HepG2 (cell line): ENCODE measurements at regions not wholly inside any gene's neighbourhood (a gene's known extent, or its start where the extent isn't known, plus 50 kb on each side); places are given as distances from the start of the nearest gene placed in this dataset.

ENCODE experiments used
- ATAC-seq: fragments of 200-7000 bp; cut with Tn5 transposase; 3 replicates; pipeline ENCODE4 v1.9.1; 2020; ENCODE audit warnings: mild to moderate bottlenecking, moderate library complexity
- BruUV-seq: library from RNA; stranded (reverse); fragments of 400-500 nt; replicated peaks from 2 replicates; lab custom pipeline; 2021; lab: Mats Ljungman, UMichigan
- CTCF ChIA-PET: fragments of 300-600 bp; formaldehyde crosslinking; extraction: SDS; loops from one replicate; lab custom pipeline; 2021; ENCODE audit warnings: low total read pairs, inconsistent platforms, low intra/inter-chr PET ratio; lab: Yijun Ruan, JAX
- POLR2A ChIA-PET: fragments of 350-600 bp; sonication (Branson Sonifier 250); formaldehyde crosslinking; loops from one replicate; lab custom pipeline; 2020; ENCODE audit warnings: antibody characterized with exemption, inconsistent platforms; lab: Yijun Ruan, JAX
- DNase-seq: peaks from one replicate; pipeline ENCODE4 v3.0.0-alpha.2; 2015; ENCODE audit warnings: low spot score
- FAIRE-seq: peaks from 3 replicates; lab custom pipeline; 2011; peaks lifted over from hg19 to GRCh38; lab: Jason Lieb, UNC
- H2AFZ ChIP-seq: one replicate; pipeline ENCODE4 v1.6.1; 2011; ENCODE audit warnings: low read length, inconsistent platforms
- H3K27ac ChIP-seq: fragments of 300-600 bp; 3 replicates; pipeline ENCODE4 v1.8.0; 2011; ENCODE audit warnings: mixed run types, mild to moderate bottlenecking, mixed read lengths, low read length, inconsistent platforms; ENCODE audit not compliant: insufficient read depth; ENCODE audit errors: extremely low read length
- H3K27me3 ChIP-seq, 2 experiments: fragments of 200-600 bp in 1 of 2; 2 replicates in 1 of 2; 3 replicates in 1 of 2; pipeline versions ENCODE4 v1.6.0 to v1.8.0; 2011; ENCODE audit warnings: low read length in 2 of 2, mild to moderate bottlenecking in 2 of 2, moderate library complexity in 2 of 2, inconsistent platforms in 1 of 2; ENCODE audit not compliant: insufficient read depth in 2 of 2, control insufficient read depth in 1 of 2
- H3K36me3 ChIP-seq, 2 experiments: fragments of 200-600 bp in 1 of 2; replicated peaks in 1 of 2; 2 replicates in 1 of 2; 3 replicates in 1 of 2; pipeline versions ENCODE4 v1.5.1 to v1.8.0; 2011; ENCODE audit warnings: low read length in 2 of 2, inconsistent platforms in 1 of 2; ENCODE audit not compliant: insufficient read depth in 2 of 2, control insufficient read depth in 1 of 2
- H3K4me1 ChIP-seq: 2 replicates; pipeline ENCODE4 v1.5.1; 2012; ENCODE audit warnings: low read length, inconsistent platforms; ENCODE audit not compliant: insufficient read depth
- H3K4me2 ChIP-seq: 2 replicates; pipeline ENCODE4 v1.6.0; 2011; ENCODE audit warnings: low read depth, low read length, inconsistent platforms
- H3K4me3 ChIP-seq, 3 experiments: fragments of 200-600 bp in 1 of 3; sonication (generic), shearing (Covaris generic) in 1 of 3; replicated peaks in 1 of 3; 2 replicates each; pipeline ENCODE4 v1.5.1; 2011 to 2016; ENCODE audit warnings: low read length in 3 of 3, inconsistent platforms in 2 of 3, low read depth in 2 of 3, mild to moderate bottlenecking in 2 of 3, control low read depth in 1 of 3, mixed read lengths in 1 of 3; ENCODE audit not compliant: insufficient read depth in 1 of 3
- H3K79me2 ChIP-seq: one replicate; pipeline ENCODE4 v1.6.1; 2011; ENCODE audit warnings: low read length, inconsistent platforms; ENCODE audit not compliant: insufficient read depth
- H3K9ac ChIP-seq: 2 replicates; pipeline ENCODE4 v1.6.0; 2011; ENCODE audit warnings: mild to moderate bottlenecking, low read depth, low read length, inconsistent platforms; ENCODE audit not compliant: insufficient read depth
- H3K9me3 ChIP-seq: 2 replicates; pipeline ENCODE4 v1.5.1; 2012; ENCODE audit warnings: mild to moderate bottlenecking, low read length
- H4K20me1 ChIP-seq: 2 replicates; pipeline ENCODE4 v1.6.0; 2011; ENCODE audit warnings: inconsistent platforms, mild to moderate bottlenecking, low read length, moderate library complexity; ENCODE audit not compliant: insufficient read depth
- FOSL2 ChIP-seq: sonication (generic); formaldehyde crosslinking; IDR thresholded peaks from 2 replicates; pipeline ENCODE4 v1.4.0; 2020; ENCODE audit warnings: missing genetic modification reagents
- GATAD1 ChIP-seq: IDR thresholded peaks from 2 replicates; pipeline ENCODE4 v1.6.1; 2016; ENCODE audit warnings: missing genetic modification reagents, missing compliant biosample characterization
- KAT7 ChIP-seq: IDR thresholded peaks from 2 replicates; pipeline ENCODE4 v1.6.1; 2018; ENCODE audit warnings: borderline replicate concordance, missing compliant biosample characterization
- MYC ChIP-seq: sonication (generic); formaldehyde crosslinking; IDR thresholded peaks from 2 replicates; pipeline ENCODE4 v1.9.0; 2021; ENCODE audit warnings: missing genetic modification reagents, borderline replicate concordance
- PAX8 ChIP-seq: sonication (generic); formaldehyde crosslinking; IDR thresholded peaks from 2 replicates; pipeline ENCODE4 v1.8.0; 2022; ENCODE audit warnings: mild to moderate bottlenecking, missing genetic modification reagents, borderline replicate concordance
- SYNCRIP ChIP-seq: fragments of 200-400 bp; formaldehyde crosslinking; IDR thresholded peaks from 2 replicates; pipeline ENCODE4 v1.6.1; 2018; ENCODE audit warnings: mild to moderate bottlenecking, low read depth, low read length; ENCODE audit not compliant: insufficient read depth
- ZNF275 ChIP-seq: sonication (generic); formaldehyde crosslinking; IDR thresholded peaks from 2 replicates; pipeline ENCODE4 v1.8.0; 2022; ENCODE audit warnings: missing genetic modification reagents, mild to moderate bottlenecking, inconsistent platforms, borderline replicate concordance
- ZNF281 ChIP-seq: sonication (generic); formaldehyde crosslinking; IDR thresholded peaks from 2 replicates; pipeline ENCODE4 v1.4.0; 2020; ENCODE audit warnings: missing genetic modification reagents, borderline replicate concordance
- ZNF574 ChIP-seq: sonication (generic); formaldehyde crosslinking; IDR thresholded peaks from 2 replicates; pipeline ENCODE4 v1.4.0; 2020; ENCODE audit warnings: missing genetic modification reagents
- WGBS: methylation state at CpG from one replicate; pipeline ENCODE4 v1.1.6; 2017; ENCODE audit warnings: low lambda C conversion rate; 5-methylcytosine and 5-hydroxymethylcytosine counted together
- in situ Hi-C: cut with HindIII; loops from 2 replicates; pipeline ENCODE4 v1.10.0; 2017; ENCODE audit warnings: low pct_unique_long_range_greater_than_20kb; ENCODE audit not compliant: extremely low pct_ligation_motif_present
- intact Hi-C: fragments of 100-400 bp; cut with micrococcal nuclease; formaldehyde crosslinking; loops from one replicate; pipeline ENCODE4 v1.10.0; 2022; ENCODE audit not compliant: unreplicated experiment
- TF ChIP-seq, protein P1 (sequence below): sonication (generic); formaldehyde crosslinking; conservative IDR thresholded peaks from 2 replicates; pipeline ENCODE4 v1.8.1; 2023; ENCODE audit warnings: missing genetic modification reagents

DNA sequence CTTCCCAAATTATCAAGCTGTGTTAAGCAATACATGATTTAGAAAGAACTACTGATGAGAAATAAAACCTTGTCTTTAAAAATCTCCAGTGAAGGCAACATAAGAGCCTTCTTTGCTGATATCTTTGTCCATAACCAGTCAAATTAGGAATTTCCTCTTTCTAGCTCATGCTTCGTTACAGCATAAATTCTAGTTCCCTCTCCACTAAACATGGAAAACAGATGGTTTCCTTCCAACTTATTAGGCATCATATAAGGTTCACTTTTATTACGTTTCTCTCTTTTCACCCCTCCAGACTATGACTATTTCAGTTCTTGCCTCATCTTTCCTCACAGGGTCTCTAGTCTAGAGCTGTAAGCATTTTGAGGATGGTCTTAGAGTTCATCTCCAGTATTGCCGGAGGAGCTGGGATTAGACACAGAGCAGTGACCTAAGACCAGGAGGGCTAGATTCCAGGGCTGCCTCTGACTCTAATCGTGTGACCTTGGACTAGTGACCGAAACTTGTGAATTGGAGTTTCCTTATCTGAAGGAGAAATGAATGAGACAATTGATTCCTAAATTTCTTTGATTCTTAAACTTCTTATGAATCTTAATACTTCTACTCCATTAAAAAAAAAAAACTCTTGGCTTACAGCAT, 195.5 kb upstream of the APCDD1 start:
- FAIRE-seq, result no peak
- intact Hi-C loops (no loop called here), in situ Hi-C loops (no loop called here)
- TF ChIP-seq KAT7, result no peak
- TF ChIP-seq SYNCRIP, result no peak
- TF ChIP-seq ZNF275 (CRISPR knock-in tag), result no peak
- no peak for TF ChIP-seq FOSL2
- TF ChIP-seq MYC (CRISPR knock-in tag), result no peak
- no peak for TF ChIP-seq PAX8 (CRISPR knock-in tag)
- no peak for TF ChIP-seq GATAD1
- TF ChIP-seq ZNF281, result no peak
- TF ChIP-seq, protein P1, sequence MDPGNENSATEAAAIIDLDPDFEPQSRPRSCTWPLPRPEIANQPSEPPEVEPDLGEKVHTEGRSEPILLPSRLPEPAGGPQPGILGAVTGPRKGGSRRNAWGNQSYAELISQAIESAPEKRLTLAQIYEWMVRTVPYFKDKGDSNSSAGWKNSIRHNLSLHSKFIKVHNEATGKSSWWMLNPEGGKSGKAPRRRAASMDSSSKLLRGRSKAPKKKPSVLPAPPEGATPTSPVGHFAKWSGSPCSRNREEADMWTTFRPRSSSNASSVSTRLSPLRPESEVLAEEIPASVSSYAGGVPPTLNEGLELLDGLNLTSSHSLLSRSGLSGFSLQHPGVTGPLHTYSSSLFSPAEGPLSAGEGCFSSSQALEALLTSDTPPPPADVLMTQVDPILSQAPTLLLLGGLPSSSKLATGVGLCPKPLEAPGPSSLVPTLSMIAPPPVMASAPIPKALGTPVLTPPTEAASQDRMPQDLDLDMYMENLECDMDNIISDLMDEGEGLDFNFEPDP (CRISPR knock-in tag), result no peak
- no peak for TF ChIP-seq ZNF574 (CRISPR knock-in tag)
- Histone ChIP-seq H3K9ac (no peak overlapping the region), H2AFZ (no peak overlapping the region), H3K27me3 (no peaks in the 10 kb centered on the region), H3K9me3 (no peaks in the 10 kb centered on the region), H3K79me2 (no peaks in the 10 kb centered on the region), H3K27ac (no peak overlapping the region), H3K4me3 (no peak overlapping the region), H3K36me3 (no peaks in the 10 kb centered on the region), H3K4me1 (no peaks in the 10 kb centered on the region), H3K4me2 (no peak overlapping the region), H4K20me1 (no peaks in the 10 kb centered on the region)
- POLR2A ChIA-PET, result no interaction called here
- CTCF ChIA-PET, result no interaction called here
- 28% methylated on average over 5 of the region's 5 CpGs for WGBS
- no peak for ATAC-seq
- DNase-seq, result no peak
- BruUV-seq, result no TSS peak
